ENCODE measurements at regions not wholly inside any gene's neighbourhood (a gene's known extent, or its start where the extent isn't known, plus 50 kb on each side); places are given as distances from the start of the nearest gene placed in this dataset.

DNA sequence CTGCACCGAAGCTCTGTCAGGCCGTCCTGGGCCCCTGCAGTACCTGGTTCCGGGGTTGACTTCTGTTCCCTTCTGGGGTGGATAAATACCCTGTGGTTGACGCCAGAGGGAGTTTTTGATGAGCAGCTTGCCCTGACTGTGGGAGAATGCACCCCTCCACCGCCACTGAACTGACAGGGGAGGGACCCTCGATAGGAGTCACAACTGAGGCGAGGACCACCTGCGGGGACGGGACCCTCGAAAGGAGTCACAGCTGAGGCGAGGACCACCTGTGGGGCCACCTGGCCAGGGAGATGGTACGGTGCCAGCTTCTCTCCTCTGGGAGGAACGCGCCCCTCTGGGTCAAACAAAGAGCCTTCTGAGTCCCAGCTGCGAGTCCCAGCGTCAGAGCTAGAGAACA, 100.1 kb upstream of the FRMD1 start:
- POLR2A ChIA-PET: no interaction called here

DNA sequence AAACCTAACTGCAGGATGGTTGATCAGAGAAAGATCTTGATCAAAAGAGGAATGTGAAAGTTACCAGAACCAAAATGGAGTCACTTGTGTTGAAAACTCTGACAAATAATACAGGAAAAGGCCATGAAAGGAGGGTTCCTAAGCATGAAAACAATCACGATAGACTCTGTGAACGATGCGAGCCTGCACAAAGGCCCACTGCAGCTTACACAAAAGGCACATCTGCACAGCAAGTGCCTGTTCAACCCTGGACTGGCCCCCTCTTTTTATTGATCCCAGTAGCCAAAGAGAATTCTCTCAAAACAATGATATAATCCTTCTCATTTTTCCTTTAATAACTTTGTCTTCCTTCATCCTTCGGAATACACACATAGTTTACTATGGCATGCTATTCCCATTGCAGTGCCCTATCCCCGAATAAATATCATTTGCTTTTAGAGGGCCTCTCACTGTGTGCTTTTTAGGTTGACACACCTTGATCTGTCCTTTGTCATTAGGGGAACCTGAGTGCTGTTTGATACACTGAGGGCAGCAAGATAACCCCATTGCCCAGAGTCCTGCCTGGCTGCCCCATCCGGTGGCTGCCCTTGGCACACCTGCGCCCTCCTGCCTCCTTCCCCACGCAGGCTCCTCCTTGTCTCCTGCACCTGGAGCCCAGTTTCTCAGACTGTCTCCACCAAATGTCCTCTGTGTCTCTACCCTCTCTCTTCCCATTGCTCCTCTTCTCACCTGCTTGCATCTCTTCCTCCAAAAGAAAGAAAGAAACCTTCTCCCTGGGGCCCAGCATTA, 98.3 kb upstream of the FRMD1 start:
- DNase-seq: peak in 1 of 2 experiments; percentile 8
- Histone ChIP-seq H3K9me3 (no peaks in the 10 kb centered on the region), H3K4me3 (ENCODE audit: low read depth, low read length) (no peak overlapping the region), H3K4me1 (peaks cover 5% of the 10 kb centered on the region; the same call in 1 of the 2 replicates), H3K36me3 (ENCODE audit: control insufficient read depth, insufficient read depth, low read length) (no peaks in the 10 kb centered on the region), H3K27me3 (replicated peaks; ENCODE audit: control insufficient read depth, insufficient read depth, low read length) (no peaks in the 10 kb centered on the region)
- H3K36me3 Mint-ChIP-seq (ENCODE audit: insufficient read depth, unreplicated experiment): no peaks in the 10 kb centered on the region
- intact Hi-C loops (cut with micrococcal nuclease; ENCODE audit: unreplicated experiment): no loop called here
- no peaks in the 10 kb centered on the region for H3K27me3 Mint-ChIP-seq (ENCODE audit: insufficient read depth, unreplicated experiment)
- H3K27ac Mint-ChIP-seq (ENCODE audit: unreplicated experiment): no peak overlapping the region
- TF ChIP-seq, protein P1, sequence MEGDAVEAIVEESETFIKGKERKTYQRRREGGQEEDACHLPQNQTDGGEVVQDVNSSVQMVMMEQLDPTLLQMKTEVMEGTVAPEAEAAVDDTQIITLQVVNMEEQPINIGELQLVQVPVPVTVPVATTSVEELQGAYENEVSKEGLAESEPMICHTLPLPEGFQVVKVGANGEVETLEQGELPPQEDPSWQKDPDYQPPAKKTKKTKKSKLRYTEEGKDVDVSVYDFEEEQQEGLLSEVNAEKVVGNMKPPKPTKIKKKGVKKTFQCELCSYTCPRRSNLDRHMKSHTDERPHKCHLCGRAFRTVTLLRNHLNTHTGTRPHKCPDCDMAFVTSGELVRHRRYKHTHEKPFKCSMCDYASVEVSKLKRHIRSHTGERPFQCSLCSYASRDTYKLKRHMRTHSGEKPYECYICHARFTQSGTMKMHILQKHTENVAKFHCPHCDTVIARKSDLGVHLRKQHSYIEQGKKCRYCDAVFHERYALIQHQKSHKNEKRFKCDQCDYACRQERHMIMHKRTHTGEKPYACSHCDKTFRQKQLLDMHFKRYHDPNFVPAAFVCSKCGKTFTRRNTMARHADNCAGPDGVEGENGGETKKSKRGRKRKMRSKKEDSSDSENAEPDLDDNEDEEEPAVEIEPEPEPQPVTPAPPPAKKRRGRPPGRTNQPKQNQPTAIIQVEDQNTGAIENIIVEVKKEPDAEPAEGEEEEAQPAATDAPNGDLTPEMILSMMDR (IDR thresholded peaks at IDR 0.05; ENCODE audit: insufficient read depth in 1 of 2, low read depth in 1 of 2, low read length in 1 of 2, severe bottlenecking in 1 of 2, unreplicated experiment in 1 of 2): no peak
- no peak overlapping the region for H3K4me3 Mint-ChIP-seq (ENCODE audit: unreplicated experiment)
- H3K9me3 Mint-ChIP-seq (ENCODE audit: unreplicated experiment): no peaks in the 10 kb centered on the region
- no peaks in the 10 kb centered on the region for H3K4me1 Mint-ChIP-seq (ENCODE audit: low read depth, unreplicated experiment)
- ChIA-PET POLR2A (no interaction called here), CTCF (no interaction called here)
- no TSS peak for BruUV-seq (replicated peaks)

More for the DNA sequence above, 100.1 kb upstream of the FRMD1 start:
- no peaks in the 10 kb centered on the region for H3K4me1 Mint-ChIP-seq (ENCODE audit: low read depth, unreplicated experiment)
- H3K4me1 ChIP-seq: no peaks in the 10 kb centered on the region
- H3K36me3 ChIP-seq (ENCODE audit: control insufficient read depth, insufficient read depth, low read length): no peaks in the 10 kb centered on the region
- CTCF ChIA-PET: interaction anchor here (1.3 kb wide), 1 partner anchor 22 kb away, joined by 3 read pairs; no protein-coding TSS in a partner anchor
- no peak overlapping the region for H3K4me3 ChIP-seq (ENCODE audit: low read depth, low read length)
- H3K27ac Mint-ChIP-seq (ENCODE audit: unreplicated experiment): no peak overlapping the region
- no peaks in the 10 kb centered on the region for H3K9me3 ChIP-seq
- H3K27me3 Mint-ChIP-seq (ENCODE audit: insufficient read depth, unreplicated experiment): no peaks in the 10 kb centered on the region
- intact Hi-C loops (cut with micrococcal nuclease; ENCODE audit: unreplicated experiment): no loop called here
- no peaks in the 10 kb centered on the region for H3K36me3 Mint-ChIP-seq (ENCODE audit: insufficient read depth, unreplicated experiment)
- TF ChIP-seq, protein P1 (IDR thresholded peaks at IDR 0.05; ENCODE audit: insufficient read depth in 1 of 2, low read depth in 1 of 2, low read length in 1 of 2, severe bottlenecking in 1 of 2, unreplicated experiment in 1 of 2): no peak
- BruUV-seq (replicated peaks): no TSS peak
- H3K4me3 Mint-ChIP-seq (ENCODE audit: unreplicated experiment): no peak overlapping the region
- no peaks in the 10 kb centered on the region for H3K27me3 ChIP-seq (replicated peaks; ENCODE audit: control insufficient read depth, insufficient read depth, low read length)
- H3K9me3 Mint-ChIP-seq (ENCODE audit: unreplicated experiment): no peaks in the 10 kb centered on the region
- DNase-seq: peak in 1 of 2 experiments; percentile 22

DNA sequence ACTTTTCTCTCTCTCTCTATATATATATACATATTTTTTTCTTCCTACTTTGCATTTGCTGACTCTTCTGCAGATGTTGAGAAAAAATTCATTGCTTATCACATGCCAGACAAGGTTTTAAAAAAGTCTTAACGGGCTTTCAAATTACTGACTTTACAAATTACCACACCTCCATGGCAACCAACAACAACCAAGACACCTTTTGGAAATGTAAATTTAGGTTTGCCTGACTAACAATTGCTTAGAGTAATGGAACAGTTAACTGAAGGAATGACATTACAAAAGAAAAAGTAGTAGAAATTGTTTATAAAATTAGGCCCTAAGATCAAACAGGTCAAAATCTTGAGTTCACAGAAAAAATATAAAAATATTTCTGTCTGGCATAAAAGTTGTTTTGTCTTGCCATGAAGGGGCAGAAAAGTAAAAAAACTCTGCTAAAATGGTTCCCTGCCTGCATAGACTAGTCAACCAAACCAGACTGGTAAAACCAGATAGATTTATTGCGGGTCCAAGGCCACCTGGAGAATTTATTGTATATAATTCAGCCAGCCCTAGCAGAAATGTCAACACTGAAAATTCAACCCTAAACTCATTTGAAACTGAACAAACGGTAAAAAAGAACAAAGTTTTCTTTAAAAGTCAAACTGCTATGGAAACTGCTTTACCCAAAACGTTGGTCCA, 92.8 kb upstream of the FRMD1 start:
- H3K36me3 Mint-ChIP-seq (ENCODE audit: insufficient read depth, unreplicated experiment): no peaks in the 10 kb centered on the region
- H3K27me3 ChIP-seq (replicated peaks; ENCODE audit: control insufficient read depth, insufficient read depth, low read length): no peaks in the 10 kb centered on the region
- DNase-seq: peak; percentile 26 to 34
- no peak overlapping the region for H3K4me3 Mint-ChIP-seq (ENCODE audit: unreplicated experiment)
- peaks cover 16% of the 10 kb centered on the region for H3K9me3 Mint-ChIP-seq (ENCODE audit: unreplicated experiment)
- H3K36me3 ChIP-seq (ENCODE audit: control insufficient read depth, insufficient read depth, low read length): no peaks in the 10 kb centered on the region
- H3K27ac Mint-ChIP-seq (ENCODE audit: unreplicated experiment): no peak overlapping the region
- H3K4me1 ChIP-seq: peaks cover 11% of the 10 kb centered on the region; the same call in 1 of the 2 replicates
- TF ChIP-seq, protein P1 (IDR thresholded peaks at IDR 0.05; ENCODE audit: insufficient read depth in 1 of 2, low read depth in 1 of 2, low read length in 1 of 2, severe bottlenecking in 1 of 2, unreplicated experiment in 1 of 2): no peak
- POLR2A ChIA-PET: no interaction called here
- no TSS peak for BruUV-seq (replicated peaks)
- CTCF ChIA-PET: no interaction called here
- no peak overlapping the region for H3K4me3 ChIP-seq (ENCODE audit: low read depth, low read length)
- intact Hi-C loops (cut with micrococcal nuclease; ENCODE audit: unreplicated experiment): no loop called here
- no peaks in the 10 kb centered on the region for H3K4me1 Mint-ChIP-seq (ENCODE audit: low read depth, unreplicated experiment)
- H3K27me3 Mint-ChIP-seq (ENCODE audit: insufficient read depth, unreplicated experiment): no peaks in the 10 kb centered on the region
- H3K9me3 ChIP-seq: no peaks in the 10 kb centered on the region

Measured in Caco-2 (cell line).